Eye (tissue), 1 donor: ENCODE measurements at regions not wholly inside any gene's neighbourhood (a gene's known extent, or its start where the extent isn't known, plus 50 kb on each side); places are given as distances from the start of the nearest gene placed in this dataset.
A peak's percentile ranks its signal among the peaks of the same experiment; 100 is the strongest.
"Not testable (repeated sequence)": the region's sequence is repeated elsewhere in the genome, so short reads cannot be mapped to it uniquely, and the experiment has no call there.

Experiments
- DNase-seq: peaks from one replicate; pipeline ENCODE4 v3.0.0-alpha.2; 2015

GRCh38 chrX:152079768-152080167 is 58.6 kb downstream of the MAGEA10 start:
- no peak for DNase-seq

- DNase-seq: no peak
Measured at GRCh38 chrX:152074163-152074562, 64.2 kb downstream of the MAGEA10 start.

GRCh38 chrX:152072236-152072635 is 66.1 kb downstream of the MAGEA10 start:
- DNase-seq: no peak

GRCh38 chrX:152070144-152070543 is 68.2 kb downstream of the MAGEA10 start:
- no peak for DNase-seq

GRCh38 chrX:152061557-152061956 is 76.8 kb downstream of the MAGEA10 start:
- no peak for DNase-seq

- DNase-seq: no peak
Measured at GRCh38 chrX:152061083-152061482, 77.3 kb downstream of the MAGEA10 start.

- not testable (repeated sequence) for DNase-seq
Measured at GRCh38 chrX:152050623-152051022, 76.1 kb upstream of the GABRE start.

- no peak for DNase-seq
Measured at GRCh38 chrX:152044383-152044782, 69.9 kb upstream of the GABRE start.

GRCh38 chrX:152038804-152039203 is 64.3 kb upstream of the GABRE start:
- DNase-seq: no peak

- DNase-seq: no peak
Measured at GRCh38 chrX:152037183-152037582, 62.7 kb upstream of the GABRE start.

GRCh38 chrX:152031346-152031745 is 56.9 kb upstream of the GABRE start:
- not testable (repeated sequence) for DNase-seq

GRCh38 chrX:152028579-152028978 is 54.1 kb upstream of the GABRE start:
- DNase-seq: no peak

GRCh38 chrX:152025656-152026440 is 51.4 kb upstream of the GABRE start:
- DNase-seq: no peak

- peak; percentile 5 for DNase-seq
Measured at GRCh38 chrX:152024710-152025109, 50.2 kb upstream of the GABRE start.
